Tongue (tissue), 1 donor: ENCODE measurements at regions not wholly inside any gene's neighbourhood (a gene's known extent, or its start where the extent isn't known, plus 50 kb on each side); places are given as distances from the start of the nearest gene placed in this dataset.

Experiments used
- DNase-seq: peaks from one replicate; pipeline ENCODE4 v3.0.0-alpha.2; 2015

- DNase-seq = peak; percentile 76
These were observed 324.7 kb upstream of the JARID2 start for GRCh38 chr6:14921170-14921569.

- DNase-seq = no peak
These were observed 323.8 kb upstream of the JARID2 start for GRCh38 chr6:14921878-14922671.

GRCh38 chr6:14922706-14923460 lies 323.0 kb upstream of the JARID2 start:
- DNase-seq = no peak

GRCh38 chr6:14924126-14925024 lies 321.5 kb upstream of the JARID2 start:
- peak; percentile 97 for DNase-seq

GRCh38 chr6:14925025-14925698 lies 320.7 kb upstream of the JARID2 start:
- peak; percentile 64 for DNase-seq

DNA sequence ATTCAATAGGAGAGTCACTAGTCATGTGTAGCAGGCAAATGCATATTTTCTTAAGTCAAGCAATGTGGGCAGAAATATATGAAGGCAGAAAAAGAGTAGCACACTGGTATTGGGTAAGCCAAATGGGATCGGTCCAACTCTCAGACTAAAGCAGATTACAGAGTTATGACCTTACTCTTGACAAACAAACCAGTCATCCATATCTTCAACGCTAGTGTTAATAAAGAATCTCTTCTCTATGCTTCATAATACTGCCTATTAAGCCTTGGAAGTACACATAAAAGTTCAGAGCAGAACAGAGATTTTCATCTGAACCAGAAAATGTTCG lies 320.2 kb upstream of the JARID2 start:
- no peak for DNase-seq

DNA sequence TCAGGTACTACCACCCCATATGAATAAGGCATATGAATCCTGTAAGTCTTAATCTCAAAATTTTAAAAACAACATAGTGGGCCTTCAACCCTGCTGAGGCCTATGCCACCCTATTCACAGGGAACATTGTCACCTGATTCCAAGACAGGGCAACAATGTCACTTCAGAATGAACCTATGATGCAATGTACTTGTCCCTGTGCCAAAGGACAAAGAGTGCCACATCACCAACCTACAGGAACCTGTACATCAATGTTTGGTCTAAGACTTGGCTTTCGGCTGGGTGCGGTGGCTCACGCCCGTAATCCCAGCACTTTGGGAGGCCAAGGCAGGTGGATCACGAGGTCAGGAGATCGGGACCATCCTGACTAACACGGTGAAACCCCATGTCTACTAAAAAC lies 318.5 kb upstream of the JARID2 start:
- DNase-seq = no peak

DNA sequence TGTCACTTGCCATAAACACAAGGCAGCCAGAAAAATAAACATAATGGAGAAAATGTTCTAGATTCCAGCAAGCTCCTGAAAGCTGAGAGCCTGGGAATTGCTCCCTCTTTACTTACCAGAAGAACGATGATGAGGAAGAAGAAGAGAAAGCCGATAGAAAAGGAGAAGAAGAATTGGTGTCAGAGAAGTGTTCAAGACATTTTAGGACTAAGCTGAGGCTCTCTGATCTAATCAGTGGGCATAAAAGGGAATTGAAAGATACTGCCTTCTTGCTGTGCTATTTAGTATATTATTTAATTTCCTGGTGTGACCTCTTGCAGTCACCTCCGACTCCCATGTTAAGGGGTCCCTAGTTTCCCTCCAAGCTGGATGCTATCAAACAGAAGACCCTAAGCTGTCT lies 316.6 kb upstream of the JARID2 start:
- DNase-seq = no peak

DNA sequence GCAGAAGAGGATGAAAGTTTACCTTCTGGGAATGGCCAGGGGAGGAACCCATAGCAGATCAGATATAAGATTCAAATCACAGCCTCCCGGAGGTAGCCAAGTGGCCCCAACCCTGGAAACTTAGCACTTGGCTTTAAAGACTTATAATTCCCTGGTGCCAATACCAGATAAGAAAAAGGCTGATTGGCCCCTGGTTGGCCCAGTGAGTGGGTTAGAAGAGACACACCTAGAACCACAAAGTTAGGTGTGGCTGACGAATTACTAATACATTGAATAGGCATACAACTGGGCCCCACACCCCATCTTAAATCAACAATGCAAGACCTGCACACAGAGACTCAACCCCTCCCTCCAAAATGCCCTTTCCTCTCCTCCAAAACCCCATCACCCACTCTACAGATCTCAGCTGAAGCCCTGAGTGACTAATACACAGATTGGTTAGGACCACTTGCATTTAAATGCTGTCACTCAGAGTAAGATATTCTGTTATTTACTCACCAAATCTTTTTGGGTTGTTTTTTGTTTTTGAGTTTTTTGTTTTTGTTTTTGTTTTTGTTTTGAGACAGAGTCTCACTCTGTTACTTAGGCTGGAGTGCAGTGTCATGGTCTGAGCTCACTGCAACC lies 315.4 kb upstream of the JARID2 start:
- DNase-seq = no peak

- DNase-seq = no peak
These were observed 313.2 kb upstream of the JARID2 start for GRCh38 chr6:14932485-14933182.

GRCh38 chr6:14933183-14933544 lies 312.7 kb upstream of the JARID2 start:
- DNase-seq = peak; percentile 53

- no peak for DNase-seq
These were observed 311.9 kb upstream of the JARID2 start for GRCh38 chr6:14934013-14934412.

DNA sequence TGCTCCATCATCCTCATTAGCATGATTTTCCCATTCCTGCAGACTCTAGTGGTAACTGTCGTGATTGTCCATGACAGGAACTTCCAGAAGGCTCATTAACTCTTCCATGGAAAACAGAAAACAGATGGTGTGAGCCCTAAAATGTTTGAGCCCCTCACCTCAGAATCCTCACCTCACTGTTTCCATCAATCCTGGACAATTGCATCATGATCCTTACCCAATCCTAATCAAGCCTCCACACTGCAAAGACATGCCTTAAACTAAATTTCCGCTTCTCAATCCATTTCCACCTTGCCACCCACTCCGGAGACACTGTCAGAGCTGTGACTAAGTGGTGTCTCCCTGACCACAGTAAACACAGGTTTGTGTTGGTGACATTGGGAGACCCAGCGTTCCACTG lies 311.0 kb upstream of the JARID2 start:
- no peak for DNase-seq

DNA sequence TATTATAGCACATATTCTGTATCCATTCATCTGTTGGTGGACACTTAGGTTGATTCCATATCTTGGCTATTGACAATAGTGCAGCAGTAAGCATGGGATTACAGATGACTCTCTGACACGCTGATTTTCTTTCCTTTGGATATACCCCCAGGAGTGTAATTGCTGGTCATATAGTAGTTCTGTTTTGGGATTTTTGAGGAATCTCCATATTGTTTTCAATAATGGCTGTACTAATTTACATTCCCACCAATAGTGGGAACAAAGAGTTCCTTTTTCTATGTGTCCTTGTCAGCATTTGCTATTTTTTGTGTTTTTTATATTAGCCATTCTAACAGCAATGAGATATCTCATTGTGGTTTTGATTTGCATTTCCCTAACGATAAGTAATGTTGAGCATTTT lies 309.0 kb upstream of the JARID2 start:
- DNase-seq = no peak

DNA sequence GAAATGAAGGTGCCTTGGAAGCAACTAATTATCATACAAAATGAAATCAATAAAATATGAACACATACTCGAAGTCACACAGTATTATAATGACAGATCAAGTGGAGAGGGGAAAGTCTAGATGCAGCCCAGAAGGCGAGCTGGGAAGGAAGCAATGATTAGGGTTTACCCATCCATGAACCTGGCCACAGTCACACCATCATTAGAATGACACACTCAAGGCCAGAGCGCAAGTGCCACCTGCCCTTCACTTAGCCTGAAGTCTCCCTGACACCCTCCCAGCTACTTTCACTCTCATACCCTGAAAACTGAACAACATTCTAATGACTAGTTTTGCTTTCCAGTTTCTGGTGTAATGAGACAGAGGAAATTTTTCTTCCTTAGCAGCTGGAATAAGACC lies 302.8 kb upstream of the JARID2 start:
- DNase-seq = no peak

GRCh38 chr6:14944593-14944992 lies 301.3 kb upstream of the JARID2 start:
- DNase-seq = no peak

- DNase-seq = peak; percentile 56
These were observed 300.2 kb upstream of the JARID2 start for GRCh38 chr6:14945461-14946185.

- no peak for DNase-seq
These were observed 299.1 kb upstream of the JARID2 start for GRCh38 chr6:14946753-14947152.

GRCh38 chr6:14948586-14949245 lies 297.2 kb upstream of the JARID2 start:
- no peak for DNase-seq
